Rectal smooth muscle tissue (tissue), 1 donor: ENCODE measurements at regions not wholly inside any gene's neighbourhood (a gene's known extent, or its start where the extent isn't known, plus 50 kb on each side); places are given as distances from the start of the nearest gene placed in this dataset.

Experiments
- H3K27ac ChIP-seq: one replicate; pipeline ENCODE4 v1.7.0; 2013; ENCODE audit warnings: low read depth, low read length, inconsistent platforms
- H3K27me3 ChIP-seq: one replicate; pipeline ENCODE4 v1.7.0; 2013; ENCODE audit warnings: low read length; ENCODE audit not compliant: control insufficient read depth, insufficient read depth
- H3K36me3 ChIP-seq: one replicate; pipeline ENCODE4 v1.7.0; 2013; ENCODE audit warnings: low read length; ENCODE audit not compliant: control insufficient read depth, insufficient read depth
- H3K4me1 ChIP-seq: one replicate; pipeline ENCODE4 v1.7.0; 2013; ENCODE audit warnings: low read length; ENCODE audit not compliant: control insufficient read depth, insufficient read depth
- H3K4me3 ChIP-seq: one replicate; pipeline ENCODE4 v1.7.0; 2013; ENCODE audit warnings: low read length
- H3K9ac ChIP-seq: one replicate; pipeline ENCODE4 v1.7.0; 2013; ENCODE audit warnings: low read length

DNA sequence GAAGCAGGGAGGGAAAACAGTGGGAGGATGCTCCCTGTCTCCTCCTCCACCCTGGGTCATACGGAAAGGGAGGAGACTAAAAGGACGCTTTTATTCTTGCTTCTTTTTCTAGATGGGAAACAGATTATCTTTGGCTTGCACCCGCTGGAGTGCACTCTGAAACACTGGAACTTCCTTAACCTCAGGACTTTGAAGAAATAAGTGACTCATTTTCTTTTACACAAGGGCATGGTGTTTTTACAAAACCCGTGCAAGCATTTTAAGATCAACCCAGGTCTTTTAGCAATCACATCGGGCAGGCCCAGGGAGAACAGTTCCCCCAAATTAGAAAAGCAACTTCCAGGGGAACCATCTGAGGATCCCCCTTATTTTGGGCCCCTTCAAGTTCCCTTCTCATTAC, 80.9 kb upstream of the TSPAN11 start:
- H3K36me3 ChIP-seq, result no peaks in the 10 kb centered on the region
- no peak overlapping the region for H3K9ac ChIP-seq
- no peak overlapping the region for H3K4me3 ChIP-seq
- no peak overlapping the region for H3K27ac ChIP-seq
- H3K4me1 ChIP-seq, result no peaks in the 10 kb centered on the region
- no peaks in the 10 kb centered on the region for H3K27me3 ChIP-seq

DNA sequence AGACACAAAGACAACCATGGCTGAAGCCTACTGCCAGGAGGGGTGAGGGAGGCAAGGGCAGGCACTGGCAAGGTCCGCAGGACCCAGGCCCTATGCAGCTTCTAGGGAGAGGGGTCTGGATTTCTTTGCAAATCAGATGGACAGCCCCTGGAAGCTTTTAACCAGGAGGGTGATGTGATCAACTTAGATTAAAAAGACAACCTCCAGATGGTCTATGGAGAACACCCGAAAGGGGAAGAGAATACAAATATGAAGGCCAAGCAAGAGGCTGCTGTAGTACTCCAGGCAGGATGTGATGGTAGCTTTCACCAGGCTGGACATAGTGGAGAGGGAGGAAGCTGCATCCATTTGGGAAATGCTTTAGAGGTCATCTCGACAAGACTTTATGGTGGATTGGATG, 83.3 kb upstream of the TSPAN11 start:
- no peak overlapping the region for H3K4me3 ChIP-seq
- H3K36me3 ChIP-seq, result no peaks in the 10 kb centered on the region
- H3K4me1 ChIP-seq, result no peaks in the 10 kb centered on the region
- no peaks in the 10 kb centered on the region for H3K27me3 ChIP-seq
- H3K27ac ChIP-seq, result no peak overlapping the region
- H3K9ac ChIP-seq, result no peak overlapping the region

DNA sequence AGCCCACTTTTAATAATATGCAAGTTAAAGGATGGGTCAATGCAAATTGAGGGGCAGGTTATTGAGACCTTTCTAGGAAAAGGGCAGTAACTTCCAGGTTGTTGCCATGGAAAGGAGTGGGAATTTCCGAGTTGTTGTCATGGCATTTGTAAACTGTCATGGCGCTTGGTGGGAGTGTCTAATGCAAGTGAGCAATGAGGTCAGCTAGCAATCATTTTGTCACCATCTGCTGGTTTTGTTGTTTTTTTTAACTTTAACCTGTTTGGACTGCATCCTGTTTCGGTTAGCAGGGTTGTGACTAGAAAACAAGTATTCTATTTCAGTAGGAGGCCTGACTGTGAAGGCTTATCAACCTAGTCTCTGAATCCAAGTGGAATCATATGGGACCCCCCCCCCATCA, 85.8 kb upstream of the TSPAN11 start:
- Histone ChIP-seq H3K4me3 (no peak overlapping the region), H3K9ac (no peak overlapping the region), H3K27me3 (no peaks in the 10 kb centered on the region), H3K36me3 (no peaks in the 10 kb centered on the region), H3K27ac (no peak overlapping the region), H3K4me1 (no peaks in the 10 kb centered on the region)

DNA sequence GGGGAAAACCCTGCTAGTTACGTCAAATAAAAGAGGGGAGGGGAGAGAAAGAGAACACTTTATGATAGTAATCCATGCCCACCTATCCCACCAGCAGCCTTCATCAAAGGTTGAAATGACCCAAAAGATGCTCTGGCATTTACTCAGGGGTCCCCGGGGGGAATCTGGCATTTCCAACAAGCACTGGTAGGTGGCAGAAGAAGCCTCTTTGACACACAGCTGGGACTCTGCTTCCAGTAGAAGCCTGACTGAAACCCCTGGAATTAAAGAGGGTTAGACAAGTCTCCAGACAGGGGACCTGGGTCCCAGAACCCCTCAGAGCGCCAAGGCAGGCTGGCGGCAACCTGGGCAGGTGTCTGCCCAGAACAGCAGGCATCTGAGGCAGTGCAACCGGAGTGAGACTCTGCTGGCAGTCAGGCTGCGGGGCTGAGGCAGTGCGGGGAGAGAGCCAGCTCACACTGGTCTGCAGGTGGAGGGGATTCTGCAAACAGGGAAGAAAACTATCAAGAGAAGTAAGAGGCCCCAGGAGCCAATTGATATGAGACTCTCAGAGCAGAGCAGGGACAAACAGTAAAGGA, 85.0 kb upstream of the CAPRIN2 start:
- Histone ChIP-seq H3K4me1 (no peaks in the 10 kb centered on the region), H3K36me3 (no peaks in the 10 kb centered on the region), H3K27me3 (no peaks in the 10 kb centered on the region), H3K27ac (no peak overlapping the region), H3K4me3 (no peak overlapping the region), H3K9ac (no peak overlapping the region)

DNA sequence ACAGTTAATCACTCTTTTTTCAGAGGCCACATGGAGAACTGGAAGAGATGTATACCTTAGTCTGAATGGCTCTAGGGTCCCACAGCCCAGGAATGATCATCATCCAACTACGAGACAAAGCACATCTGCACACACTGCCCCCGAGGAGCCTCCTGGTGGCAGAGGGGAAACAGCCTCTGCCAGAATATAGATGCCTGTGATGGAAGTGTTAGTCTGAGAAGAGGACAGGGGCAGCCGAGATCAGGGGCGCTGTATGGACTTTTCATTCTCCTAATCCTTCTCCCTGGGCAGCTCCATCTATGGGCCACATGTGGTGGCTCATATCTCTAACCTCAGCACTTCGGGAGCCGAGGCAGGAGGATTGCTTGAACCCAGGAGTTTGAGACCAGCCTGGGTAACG, 82.8 kb upstream of the CAPRIN2 start:
- no peak overlapping the region for H3K27ac ChIP-seq
- no peak overlapping the region for H3K4me3 ChIP-seq
- H3K36me3 ChIP-seq, result no peaks in the 10 kb centered on the region
- no peak overlapping the region for H3K9ac ChIP-seq
- H3K4me1 ChIP-seq, result no peaks in the 10 kb centered on the region
- H3K27me3 ChIP-seq, result no peaks in the 10 kb centered on the region

DNA sequence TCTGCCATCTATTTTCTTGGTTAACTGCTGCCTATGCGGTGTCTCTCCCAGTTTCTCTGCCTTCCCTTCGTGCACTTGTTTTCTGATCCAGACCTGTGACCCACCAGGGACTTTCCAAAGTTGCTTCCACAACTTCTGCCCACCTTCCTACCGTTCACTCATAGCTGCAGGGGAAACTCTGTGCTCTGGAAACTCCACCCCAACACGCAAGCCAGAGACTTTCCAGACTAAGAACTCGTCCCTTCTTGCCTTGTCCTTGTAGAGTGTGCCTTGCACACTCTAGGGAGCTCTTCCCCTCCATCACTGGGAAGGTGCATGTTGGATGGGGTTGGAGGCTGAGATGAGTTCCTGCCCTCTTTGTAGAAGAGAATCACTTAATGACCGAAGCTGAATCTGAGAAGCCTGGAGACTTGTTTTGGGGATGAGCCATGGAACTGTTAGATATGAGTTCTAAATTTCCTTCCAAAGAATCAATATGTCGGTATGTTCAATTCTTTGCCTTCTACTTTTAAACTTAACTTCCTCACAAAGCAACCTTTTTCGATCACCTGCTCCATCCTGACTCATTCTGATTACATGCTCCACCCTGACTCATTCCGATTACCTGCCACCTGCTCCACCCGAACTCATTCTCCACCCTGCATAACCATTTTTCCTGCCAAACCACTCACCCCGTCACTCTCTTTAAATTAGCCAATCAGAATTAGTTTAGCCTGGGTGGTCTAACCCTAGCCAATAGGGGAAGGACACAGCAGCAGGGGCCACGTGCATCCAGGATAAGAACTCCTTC, 82.1 kb upstream of the CAPRIN2 start:
- no peak overlapping the region for H3K9ac ChIP-seq
- H3K36me3 ChIP-seq, result no peaks in the 10 kb centered on the region
- H3K27ac ChIP-seq, result no peak overlapping the region
- H3K4me3 ChIP-seq, result no peak overlapping the region
- no peaks in the 10 kb centered on the region for H3K4me1 ChIP-seq
- no peaks in the 10 kb centered on the region for H3K27me3 ChIP-seq

DNA sequence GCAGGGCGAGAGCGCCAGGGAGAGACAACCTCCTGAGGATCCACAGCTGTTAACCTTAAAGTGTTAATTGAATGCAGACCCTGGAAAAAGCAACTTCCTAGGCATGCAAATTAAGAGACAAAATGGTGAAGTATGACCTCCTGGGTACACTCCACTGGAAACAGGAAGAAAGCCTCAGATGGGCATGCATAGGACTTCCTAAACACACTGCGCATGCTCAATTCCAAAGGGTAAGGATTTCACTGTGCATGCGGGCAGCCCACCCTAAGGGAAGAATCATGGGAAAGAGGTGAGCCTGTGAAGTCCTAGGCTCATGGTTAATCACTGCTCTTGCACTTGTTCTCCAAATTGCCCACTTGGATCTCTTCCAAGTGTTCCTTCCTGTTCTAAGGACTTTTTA, 80.5 kb upstream of the CAPRIN2 start:
- Histone ChIP-seq H3K4me3 (no peak overlapping the region), H3K27ac (no peak overlapping the region), H3K4me1 (no peaks in the 10 kb centered on the region), H3K36me3 (no peaks in the 10 kb centered on the region), H3K9ac (no peak overlapping the region), H3K27me3 (no peaks in the 10 kb centered on the region)

DNA sequence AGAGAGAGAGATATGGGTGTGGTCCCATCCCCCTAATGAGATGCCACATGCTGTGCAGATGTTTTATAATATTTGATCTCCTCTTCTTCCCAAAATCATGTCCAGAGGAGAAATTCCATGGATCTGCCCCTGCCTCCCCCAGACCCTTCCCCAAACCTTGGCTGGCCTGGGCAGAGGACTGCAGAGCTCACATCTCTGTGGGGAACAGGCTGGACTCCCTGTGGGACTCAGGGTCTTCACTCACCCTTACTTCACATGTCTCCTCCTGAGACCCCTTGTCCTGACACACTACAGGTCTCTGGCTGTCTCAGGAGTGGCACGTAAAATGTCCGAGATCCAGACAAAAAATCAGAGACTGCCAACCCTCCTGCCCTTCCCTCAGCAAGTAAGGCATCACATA, 76.0 kb upstream of the CAPRIN2 start:
- Histone ChIP-seq H3K27ac (no peak overlapping the region), H3K4me3 (no peak overlapping the region), H3K36me3 (no peaks in the 10 kb centered on the region), H3K9ac (no peak overlapping the region), H3K4me1 (no peaks in the 10 kb centered on the region), H3K27me3 (no peaks in the 10 kb centered on the region)

DNA sequence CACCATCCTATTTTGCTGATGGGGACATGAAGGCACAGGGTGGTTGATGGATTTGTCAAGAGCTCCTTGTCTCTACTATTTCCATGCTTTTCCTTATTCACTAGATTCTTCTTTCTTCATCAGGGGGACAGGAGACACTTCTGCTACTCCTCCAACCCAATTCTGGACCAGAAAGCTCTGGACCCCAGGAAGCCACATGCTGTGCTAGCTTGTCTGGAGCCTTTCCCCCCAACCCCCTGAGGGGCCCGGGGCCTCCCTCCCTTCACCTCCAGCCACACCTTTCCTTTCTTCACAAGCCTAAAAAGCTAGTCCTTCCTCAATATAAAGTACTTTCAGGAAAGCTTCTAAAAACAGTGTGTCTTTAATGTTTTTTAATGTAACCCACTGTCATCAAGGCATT, 75.1 kb upstream of the CAPRIN2 start:
- Histone ChIP-seq H3K4me1 (no peaks in the 10 kb centered on the region), H3K27me3 (no peaks in the 10 kb centered on the region), H3K4me3 (no peak overlapping the region), H3K9ac (no peak overlapping the region), H3K27ac (no peak overlapping the region), H3K36me3 (no peaks in the 10 kb centered on the region)

DNA sequence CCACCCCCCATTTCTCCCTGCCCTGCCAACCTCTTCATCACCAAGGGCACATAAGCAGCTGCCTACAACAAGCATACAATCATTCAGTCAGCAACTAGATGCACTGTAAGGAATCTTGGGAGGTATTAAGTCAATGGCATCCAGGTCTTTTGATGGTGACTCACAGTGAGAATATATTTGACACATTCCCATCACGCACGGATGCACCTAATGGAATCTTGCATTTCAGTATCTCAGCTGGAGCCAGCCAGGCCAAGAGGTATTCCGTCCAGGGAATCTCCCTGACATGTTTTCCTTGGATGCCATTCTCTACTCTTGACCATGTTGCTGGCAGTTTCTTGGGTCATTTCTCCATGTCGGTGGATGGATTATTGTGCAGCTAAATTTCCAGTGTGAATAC, 73.9 kb upstream of the CAPRIN2 start:
- no peaks in the 10 kb centered on the region for H3K4me1 ChIP-seq
- H3K36me3 ChIP-seq, result no peaks in the 10 kb centered on the region
- H3K4me3 ChIP-seq, result no peak overlapping the region
- H3K27ac ChIP-seq, result no peak overlapping the region
- H3K9ac ChIP-seq, result no peak overlapping the region
- H3K27me3 ChIP-seq, result no peaks in the 10 kb centered on the region

DNA sequence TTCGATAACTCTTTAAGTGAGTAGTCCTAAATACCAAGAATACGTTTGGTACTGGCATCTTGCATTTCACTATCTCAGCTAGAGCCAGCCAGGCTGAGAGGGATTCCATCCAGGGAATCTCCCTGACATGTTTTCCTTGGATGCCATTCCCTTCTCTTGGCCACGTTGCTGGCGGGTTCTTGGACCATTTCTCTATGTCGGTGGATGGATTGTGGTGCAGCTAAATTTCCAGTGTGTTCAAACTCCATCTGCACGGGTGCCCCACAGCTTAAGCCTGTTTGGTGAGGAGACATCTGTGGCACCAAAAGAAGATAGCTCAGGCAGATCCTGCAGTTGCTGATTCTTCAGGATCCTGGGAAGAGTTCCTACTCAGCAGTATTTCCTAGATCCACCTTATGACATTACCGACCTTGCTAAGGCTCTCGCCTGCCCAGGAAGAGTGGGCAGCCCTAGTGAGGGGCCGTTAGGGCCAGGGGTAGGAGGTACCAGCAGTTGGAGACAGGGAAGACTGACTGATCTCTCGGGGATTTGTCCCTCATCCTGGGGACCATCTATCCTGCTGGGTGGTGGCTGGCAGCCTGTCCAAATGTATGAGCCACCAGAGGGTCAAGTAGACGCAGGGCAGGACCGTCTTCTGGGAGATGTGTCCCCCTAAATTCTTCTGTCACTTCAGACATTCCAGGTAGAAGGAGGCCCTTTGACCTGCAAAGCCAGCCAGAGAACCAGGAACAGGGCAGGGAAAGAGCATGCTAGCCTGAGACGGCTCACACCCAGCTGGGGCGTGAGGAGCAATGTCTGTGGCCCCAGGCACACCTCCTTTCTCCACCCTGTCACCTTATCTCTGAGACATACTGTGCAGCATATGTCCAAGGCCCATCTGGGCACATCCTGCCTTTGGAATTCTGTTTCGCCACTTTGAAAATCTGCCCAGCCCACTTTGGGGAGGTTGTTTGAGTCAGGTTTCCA, 72.6 kb upstream of the CAPRIN2 start:
- H3K27ac ChIP-seq, result no peak overlapping the region
- no peak overlapping the region for H3K9ac ChIP-seq
- H3K4me1 ChIP-seq, result no peaks in the 10 kb centered on the region
- H3K27me3 ChIP-seq, result no peaks in the 10 kb centered on the region
- H3K4me3 ChIP-seq, result no peak overlapping the region
- H3K36me3 ChIP-seq, result no peaks in the 10 kb centered on the region

DNA sequence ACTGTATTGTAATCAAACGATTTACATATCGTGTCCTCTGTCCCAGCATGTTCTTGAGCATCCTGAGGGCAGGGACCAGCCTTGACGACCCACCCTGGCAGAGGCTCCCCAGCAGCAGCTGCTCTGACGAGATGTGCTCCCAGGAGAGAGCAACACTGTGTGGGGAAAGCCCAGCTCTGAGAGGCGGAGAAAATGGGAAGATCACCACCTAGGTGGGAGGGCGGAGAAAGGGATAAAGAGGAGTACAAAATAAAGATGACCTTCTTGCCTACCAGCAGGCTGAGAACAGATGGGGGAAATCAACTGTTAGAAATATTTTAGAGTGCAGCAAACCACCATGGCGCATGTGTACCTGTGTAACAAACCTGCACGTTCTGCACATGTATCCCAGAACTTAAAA, 71.5 kb upstream of the CAPRIN2 start:
- Histone ChIP-seq H3K27ac (no peak overlapping the region), H3K4me3 (no peak overlapping the region), H3K4me1 (no peaks in the 10 kb centered on the region), H3K36me3 (no peaks in the 10 kb centered on the region), H3K27me3 (no peaks in the 10 kb centered on the region), H3K9ac (no peak overlapping the region)
